Right lobe of liver (tissue), 4 donors: ENCODE measurements at regions not wholly inside any gene's neighbourhood (a gene's known extent, or its start where the extent isn't known, plus 50 kb on each side); places are given as distances from the start of the nearest gene placed in this dataset.

ENCODE experiments used
- POLR2A ChIP-seq: fragments of 450-650 bp; IDR thresholded peaks from one replicate; pipeline ENCODE4 v1.6.1; 2017; ENCODE audit warnings: antibody characterized with exemption, mild to moderate bottlenecking
- TF ChIP-seq, protein P1 (sequence below), 4 donors: fragments of 200-600 bp in 3 of 4; fragments of 450-650 bp in 1 of 4; IDR thresholded peaks; one replicate each; pipeline versions ENCODE4 v1.5.1 to v1.8.0; 2016 to 2022; ENCODE audit warnings: antibody characterized with exemption in 4 of 4, mild to moderate bottlenecking in 2 of 4
- donor health status: DM: no; HTN: no; CAD: no.
- donor health status: DM: no; HTN: no; CAD: no.
- donor health status: DM: no; HTN: yes; CAD: no.

DNA sequence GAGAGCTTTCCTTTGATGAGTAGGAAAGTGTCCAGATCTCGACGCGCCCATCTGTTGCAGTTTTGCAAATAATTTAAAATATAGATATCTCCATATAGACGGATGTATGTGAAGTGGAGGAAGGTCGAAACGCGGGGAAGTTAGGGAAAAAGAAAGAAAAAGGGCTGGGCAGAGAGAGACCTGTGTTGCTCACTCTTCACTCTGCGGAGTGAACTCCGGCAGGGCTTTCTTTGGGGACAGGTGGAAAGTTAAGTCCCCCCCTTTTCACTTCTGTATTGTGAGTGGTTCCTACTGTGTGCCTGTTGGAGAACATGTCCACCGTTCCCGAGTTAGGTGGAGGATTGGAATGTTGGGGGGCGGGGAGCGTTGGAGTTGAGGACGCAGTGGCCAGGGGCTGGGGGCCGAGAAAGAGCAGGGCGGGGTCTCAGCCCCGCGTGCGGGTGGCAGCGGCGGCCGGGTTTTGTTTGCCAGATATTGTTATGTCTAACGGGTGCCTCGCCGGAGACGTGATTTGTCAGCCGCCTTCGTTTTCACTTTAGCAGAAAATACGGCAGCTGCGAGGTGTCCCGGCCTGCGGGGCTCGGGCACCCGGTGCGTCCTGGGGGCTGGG lies 145.1 kb upstream of the ZNF536 start:
- TF ChIP-seq, protein P1, sequence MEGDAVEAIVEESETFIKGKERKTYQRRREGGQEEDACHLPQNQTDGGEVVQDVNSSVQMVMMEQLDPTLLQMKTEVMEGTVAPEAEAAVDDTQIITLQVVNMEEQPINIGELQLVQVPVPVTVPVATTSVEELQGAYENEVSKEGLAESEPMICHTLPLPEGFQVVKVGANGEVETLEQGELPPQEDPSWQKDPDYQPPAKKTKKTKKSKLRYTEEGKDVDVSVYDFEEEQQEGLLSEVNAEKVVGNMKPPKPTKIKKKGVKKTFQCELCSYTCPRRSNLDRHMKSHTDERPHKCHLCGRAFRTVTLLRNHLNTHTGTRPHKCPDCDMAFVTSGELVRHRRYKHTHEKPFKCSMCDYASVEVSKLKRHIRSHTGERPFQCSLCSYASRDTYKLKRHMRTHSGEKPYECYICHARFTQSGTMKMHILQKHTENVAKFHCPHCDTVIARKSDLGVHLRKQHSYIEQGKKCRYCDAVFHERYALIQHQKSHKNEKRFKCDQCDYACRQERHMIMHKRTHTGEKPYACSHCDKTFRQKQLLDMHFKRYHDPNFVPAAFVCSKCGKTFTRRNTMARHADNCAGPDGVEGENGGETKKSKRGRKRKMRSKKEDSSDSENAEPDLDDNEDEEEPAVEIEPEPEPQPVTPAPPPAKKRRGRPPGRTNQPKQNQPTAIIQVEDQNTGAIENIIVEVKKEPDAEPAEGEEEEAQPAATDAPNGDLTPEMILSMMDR (IDR thresholded peaks at IDR 0.05): no peak
- no peak for TF ChIP-seq POLR2A
